ENCODE measurements at regions not wholly inside any gene's neighbourhood (a gene's known extent, or its start where the extent isn't known, plus 50 kb on each side); places are given as distances from the start of the nearest gene placed in this dataset.

GRCh38 chr12:89999699-90000505 lies 291.3 kb upstream of the ATP2B1 start:
- H3K36me3 ChIP-seq (ENCODE audit: control insufficient read depth, insufficient read depth, low read length) = no peaks in the 10 kb centered on the region
- DNase-seq (ENCODE audit: low read depth in 2 of 2) = peak; percentile 28 to 84
- H3K9me3 ChIP-seq (ENCODE audit: control insufficient read depth, insufficient read depth, low read depth, low read length) = no peaks in the 10 kb centered on the region
- H3K4me3 ChIP-seq (replicated peaks in 1 of 4; ENCODE audit: control extremely low read depth in 1 of 4, insufficient read depth in 1 of 4, low read depth in 3 of 4, low read length in 4 of 4) = no peak overlapping the region
- no peaks in the 10 kb centered on the region for H3K27me3 ChIP-seq (ENCODE audit: control insufficient read depth, insufficient read depth, low read length)
- H3K4me1 ChIP-seq (ENCODE audit: control insufficient read depth, extremely low read depth, insufficient read depth, low read length) = peaks cover 4% of the 10 kb centered on the region
- H4K20me1 ChIP-seq (ENCODE audit: control insufficient read depth, extremely low read depth, insufficient read depth, low read length) = no peaks in the 10 kb centered on the region
- H3K79me2 ChIP-seq (ENCODE audit: control insufficient read depth, insufficient read depth, low read length) = no peaks in the 10 kb centered on the region
- no peak overlapping the region for H3K9ac ChIP-seq (ENCODE audit: insufficient read depth, low read length)
- H2AFZ ChIP-seq (ENCODE audit: low read length) = no peak overlapping the region
- TF ChIP-seq EZH2 (IDR thresholded peaks at IDR 0.05; ENCODE audit: low read length, missing control alignments) = no peak
- TF ChIP-seq, protein P1, sequence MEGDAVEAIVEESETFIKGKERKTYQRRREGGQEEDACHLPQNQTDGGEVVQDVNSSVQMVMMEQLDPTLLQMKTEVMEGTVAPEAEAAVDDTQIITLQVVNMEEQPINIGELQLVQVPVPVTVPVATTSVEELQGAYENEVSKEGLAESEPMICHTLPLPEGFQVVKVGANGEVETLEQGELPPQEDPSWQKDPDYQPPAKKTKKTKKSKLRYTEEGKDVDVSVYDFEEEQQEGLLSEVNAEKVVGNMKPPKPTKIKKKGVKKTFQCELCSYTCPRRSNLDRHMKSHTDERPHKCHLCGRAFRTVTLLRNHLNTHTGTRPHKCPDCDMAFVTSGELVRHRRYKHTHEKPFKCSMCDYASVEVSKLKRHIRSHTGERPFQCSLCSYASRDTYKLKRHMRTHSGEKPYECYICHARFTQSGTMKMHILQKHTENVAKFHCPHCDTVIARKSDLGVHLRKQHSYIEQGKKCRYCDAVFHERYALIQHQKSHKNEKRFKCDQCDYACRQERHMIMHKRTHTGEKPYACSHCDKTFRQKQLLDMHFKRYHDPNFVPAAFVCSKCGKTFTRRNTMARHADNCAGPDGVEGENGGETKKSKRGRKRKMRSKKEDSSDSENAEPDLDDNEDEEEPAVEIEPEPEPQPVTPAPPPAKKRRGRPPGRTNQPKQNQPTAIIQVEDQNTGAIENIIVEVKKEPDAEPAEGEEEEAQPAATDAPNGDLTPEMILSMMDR (conservative IDR thresholded peaks at IDR 0.05 in 1 of 2, IDR thresholded peaks at IDR 0.05 in 1 of 2; ENCODE audit: low read depth in 1 of 2, low read length in 2 of 2) = no peak
- no peak overlapping the region for H3K27ac ChIP-seq (ENCODE audit: insufficient read depth, low read length)
- H3K4me2 ChIP-seq (ENCODE audit: extremely low read depth, insufficient read depth, low read length) = no peak overlapping the region

DNA sequence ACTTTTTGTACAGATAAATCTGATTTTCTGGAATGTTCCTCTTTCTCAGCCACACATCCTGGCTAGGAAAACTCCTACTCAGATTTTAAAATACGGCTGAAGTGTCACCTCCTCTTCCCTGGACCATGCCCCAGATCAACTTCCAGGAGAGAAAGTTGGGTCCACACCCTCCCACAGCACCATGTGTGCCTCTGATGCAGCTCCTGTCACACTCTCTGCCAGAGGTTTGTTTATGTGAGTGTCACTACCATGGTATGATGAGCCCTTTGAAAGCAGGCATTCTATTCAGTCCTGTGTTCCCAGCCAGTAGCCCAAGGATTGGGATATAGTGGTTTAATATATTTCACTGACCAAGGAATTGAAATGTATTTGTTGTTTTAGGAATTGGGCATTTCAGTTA lies 287.2 kb upstream of the ATP2B1 start:
- DNase-seq (ENCODE audit: low read depth in 2 of 2) = no peak
- no peak overlapping the region for H2AFZ ChIP-seq (ENCODE audit: low read length)

DNA sequence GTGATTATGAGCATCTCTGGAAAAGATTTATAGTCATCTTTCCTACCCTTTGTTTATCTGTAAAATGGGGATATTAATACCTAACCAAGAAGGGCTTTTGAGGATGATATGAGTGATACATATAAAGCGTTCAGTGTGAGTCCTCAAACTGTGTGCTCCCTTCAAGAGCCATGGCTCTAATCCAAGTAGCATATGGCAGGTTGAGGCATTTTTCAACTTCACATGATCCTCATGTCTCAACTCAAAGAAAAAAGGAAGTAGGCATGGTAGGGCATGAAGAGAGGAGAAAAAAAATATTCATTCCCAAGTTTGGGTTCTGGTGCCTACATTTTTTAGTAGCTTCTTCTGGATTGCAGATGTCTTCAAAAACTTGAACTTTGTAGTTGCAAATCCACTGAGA lies 286.3 kb upstream of the ATP2B1 start:
- no peaks in the 10 kb centered on the region for H3K9me3 ChIP-seq (ENCODE audit: control insufficient read depth, insufficient read depth, low read depth, low read length)
- no peak overlapping the region for H3K27ac ChIP-seq (ENCODE audit: insufficient read depth, low read length)
- no peak overlapping the region for H2AFZ ChIP-seq (ENCODE audit: low read length)
- TF ChIP-seq EZH2 (IDR thresholded peaks at IDR 0.05; ENCODE audit: low read length, missing control alignments) = no peak
- TF ChIP-seq, protein P1 (conservative IDR thresholded peaks at IDR 0.05 in 1 of 2, IDR thresholded peaks at IDR 0.05 in 1 of 2; ENCODE audit: low read depth in 1 of 2, low read length in 2 of 2) = no peak
- H3K9ac ChIP-seq (ENCODE audit: insufficient read depth, low read length) = no peak overlapping the region
- H3K4me1 ChIP-seq (ENCODE audit: control insufficient read depth, extremely low read depth, insufficient read depth, low read length) = peaks cover 4% of the 10 kb centered on the region
- no peaks in the 10 kb centered on the region for H3K27me3 ChIP-seq (ENCODE audit: control insufficient read depth, insufficient read depth, low read length)
- no peaks in the 10 kb centered on the region for H3K36me3 ChIP-seq (ENCODE audit: control insufficient read depth, insufficient read depth, low read length)
- H4K20me1 ChIP-seq (ENCODE audit: control insufficient read depth, extremely low read depth, insufficient read depth, low read length) = no peaks in the 10 kb centered on the region
- no peak for DNase-seq (ENCODE audit: low read depth in 2 of 2)
- no peak overlapping the region for H3K4me3 ChIP-seq (replicated peaks in 1 of 4; ENCODE audit: control extremely low read depth in 1 of 4, insufficient read depth in 1 of 4, low read depth in 3 of 4, low read length in 4 of 4)
- no peaks in the 10 kb centered on the region for H3K79me2 ChIP-seq (ENCODE audit: control insufficient read depth, insufficient read depth, low read length)
- no peak overlapping the region for H3K4me2 ChIP-seq (ENCODE audit: extremely low read depth, insufficient read depth, low read length)

More for the DNA sequence above, 287.2 kb upstream of the ATP2B1 start:
- H3K27me3 ChIP-seq (ENCODE audit: control insufficient read depth, insufficient read depth, low read length) = no peaks in the 10 kb centered on the region
- no peaks in the 10 kb centered on the region for H3K79me2 ChIP-seq (ENCODE audit: control insufficient read depth, insufficient read depth, low read length)
- no peak overlapping the region for H3K4me2 ChIP-seq (ENCODE audit: extremely low read depth, insufficient read depth, low read length)
- no peak for TF ChIP-seq EZH2 (IDR thresholded peaks at IDR 0.05; ENCODE audit: low read length, missing control alignments)
- H3K4me1 ChIP-seq (ENCODE audit: control insufficient read depth, extremely low read depth, insufficient read depth, low read length) = peaks cover 4% of the 10 kb centered on the region
- no peak overlapping the region for H3K27ac ChIP-seq (ENCODE audit: insufficient read depth, low read length)
- no peak overlapping the region for H3K4me3 ChIP-seq (replicated peaks in 1 of 4; ENCODE audit: control extremely low read depth in 1 of 4, insufficient read depth in 1 of 4, low read depth in 3 of 4, low read length in 4 of 4)
- H4K20me1 ChIP-seq (ENCODE audit: control insufficient read depth, extremely low read depth, insufficient read depth, low read length) = no peaks in the 10 kb centered on the region
- H3K36me3 ChIP-seq (ENCODE audit: control insufficient read depth, insufficient read depth, low read length) = no peaks in the 10 kb centered on the region
- no peaks in the 10 kb centered on the region for H3K9me3 ChIP-seq (ENCODE audit: control insufficient read depth, insufficient read depth, low read depth, low read length)
- no peak overlapping the region for H3K9ac ChIP-seq (ENCODE audit: insufficient read depth, low read length)
